Activated B cell treated with CpG ODN at 0.5 μM for 24 hours (primary cell): ENCODE measurements at regions not wholly inside any gene's neighbourhood (a gene's known extent, or its start where the extent isn't known, plus 50 kb on each side); places are given as distances from the start of the nearest gene placed in this dataset.

Experiments used
- ATAC-seq: fragments of 200-7000 bp; cut with Tn5 transposase; one replicate; pipeline ENCODE4 v1.10.0; 2021; ENCODE audit warnings: low read depth, mild to moderate bottlenecking, moderate library complexity
- CTCF ChIA-PET: fragments of 350-600 bp; sonication (Branson Sonifier 250); formaldehyde crosslinking; loops from one replicate; lab custom pipeline; 2021; ENCODE audit warnings: antibody characterized with exemption; lab: Charles Lee
- POLR2A ChIA-PET: fragments of 350-600 bp; sonication (Branson Sonifier 250); formaldehyde crosslinking; loops from one replicate; lab custom pipeline; 2021; ENCODE audit warnings: antibody characterized with exemption; lab: Charles Lee
- DNase-seq: peaks from one replicate; pipeline ENCODE4 v3.0.0; 2022
- H3K27ac Mint-ChIP-seq: one replicate; pipeline ENCODE4 v1.8.0; 2020; ENCODE audit warnings: mixed read lengths
- H3K27me3 Mint-ChIP-seq: one replicate; pipeline ENCODE4 v1.8.0; 2021; ENCODE audit warnings: mixed read lengths
- H3K36me3 Mint-ChIP-seq: one replicate; pipeline ENCODE4 v1.8.0; 2021; ENCODE audit warnings: low read depth, mixed read lengths
- H3K4me1 Mint-ChIP-seq: one replicate; pipeline ENCODE4 v1.8.0; 2021; ENCODE audit warnings: mixed read lengths
- H3K4me3 Mint-ChIP-seq: one replicate; pipeline ENCODE4 v1.8.0; 2020; ENCODE audit warnings: mild to moderate bottlenecking, mixed read lengths
- H3K9me3 Mint-ChIP-seq: one replicate; pipeline ENCODE4 v1.8.0; 2020; ENCODE audit warnings: mixed read lengths
- intact Hi-C: fragments of 100-400 bp; cut with micrococcal nuclease; formaldehyde crosslinking; loops from one replicate; pipeline ENCODE4 v1.15.1; 2024
- TF ChIP-seq, protein P1 (sequence below): fragments of 200-600 bp; IDR thresholded peaks from one replicate; pipeline ENCODE4 v1.8.0; 2022; ENCODE audit warnings: antibody characterized with exemption, mild to moderate bottlenecking

DNA sequence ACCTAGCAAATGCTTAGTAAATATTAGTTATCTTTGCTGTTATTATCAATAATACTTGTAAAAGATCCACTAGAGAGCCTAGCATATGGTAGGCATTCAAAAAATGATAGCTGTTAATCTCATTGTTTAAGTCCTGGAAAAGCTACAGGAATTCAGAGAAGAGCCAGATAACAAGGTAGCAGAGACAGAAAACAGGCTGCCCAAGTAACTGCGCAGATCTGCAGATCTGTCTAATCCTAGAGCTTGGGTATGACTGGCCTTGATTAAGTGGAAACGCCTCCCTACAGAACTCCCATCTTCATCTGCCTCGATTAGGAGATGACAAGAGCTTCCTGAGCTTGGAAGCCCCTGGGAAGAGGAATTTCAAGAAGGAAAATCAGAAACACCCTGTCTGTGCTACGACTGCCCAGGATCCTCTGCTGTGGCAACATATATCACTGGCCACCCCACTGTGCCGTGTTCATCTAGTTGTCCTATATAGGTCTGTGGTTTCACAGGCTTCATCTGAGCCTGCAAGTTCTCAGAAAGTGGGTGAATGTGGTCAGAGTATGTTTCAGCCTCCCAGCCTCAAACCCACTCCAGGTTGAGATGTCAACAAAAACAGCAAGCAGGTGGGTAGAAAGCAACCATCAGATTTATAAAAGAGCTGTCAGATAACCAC, 151.5 kb upstream of the PKDCC start:
- TF ChIP-seq, protein P1, sequence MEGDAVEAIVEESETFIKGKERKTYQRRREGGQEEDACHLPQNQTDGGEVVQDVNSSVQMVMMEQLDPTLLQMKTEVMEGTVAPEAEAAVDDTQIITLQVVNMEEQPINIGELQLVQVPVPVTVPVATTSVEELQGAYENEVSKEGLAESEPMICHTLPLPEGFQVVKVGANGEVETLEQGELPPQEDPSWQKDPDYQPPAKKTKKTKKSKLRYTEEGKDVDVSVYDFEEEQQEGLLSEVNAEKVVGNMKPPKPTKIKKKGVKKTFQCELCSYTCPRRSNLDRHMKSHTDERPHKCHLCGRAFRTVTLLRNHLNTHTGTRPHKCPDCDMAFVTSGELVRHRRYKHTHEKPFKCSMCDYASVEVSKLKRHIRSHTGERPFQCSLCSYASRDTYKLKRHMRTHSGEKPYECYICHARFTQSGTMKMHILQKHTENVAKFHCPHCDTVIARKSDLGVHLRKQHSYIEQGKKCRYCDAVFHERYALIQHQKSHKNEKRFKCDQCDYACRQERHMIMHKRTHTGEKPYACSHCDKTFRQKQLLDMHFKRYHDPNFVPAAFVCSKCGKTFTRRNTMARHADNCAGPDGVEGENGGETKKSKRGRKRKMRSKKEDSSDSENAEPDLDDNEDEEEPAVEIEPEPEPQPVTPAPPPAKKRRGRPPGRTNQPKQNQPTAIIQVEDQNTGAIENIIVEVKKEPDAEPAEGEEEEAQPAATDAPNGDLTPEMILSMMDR, result no peak
- ChIA-PET CTCF (no interaction called here), POLR2A (no interaction called here)
- Mint-ChIP-seq H3K4me1 (no peaks in the 10 kb centered on the region), H3K9me3 (no peaks in the 10 kb centered on the region), H3K36me3 (no peaks in the 10 kb centered on the region), H3K4me3 (no peak overlapping the region), H3K27ac (no peak overlapping the region), H3K27me3 (peaks cover 11% of the 10 kb centered on the region)
- ATAC-seq (no peak), DNase-seq (no peak)
- intact Hi-C loops, result no loop called here

DNA sequence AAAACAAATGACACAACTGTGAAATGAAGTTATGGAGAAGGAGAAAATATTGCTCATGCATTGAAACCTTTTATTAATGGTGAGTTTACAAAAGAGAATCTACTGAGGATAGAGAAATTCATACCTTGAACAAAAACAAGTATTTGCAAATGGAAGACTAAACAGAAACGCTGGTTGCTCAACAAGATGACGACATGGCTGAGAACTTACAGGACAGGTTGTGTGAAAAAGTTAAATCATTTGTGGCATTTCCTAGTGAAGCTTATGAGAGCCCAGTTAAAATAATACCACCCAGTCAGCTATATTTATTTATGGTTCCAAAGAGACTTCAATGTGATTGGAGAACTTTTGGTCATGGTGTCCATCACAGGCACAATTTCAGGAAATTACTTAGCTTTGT, 148.6 kb upstream of the PKDCC start:
- ChIA-PET POLR2A (no interaction called here), CTCF (interaction anchor here (0.7 kb wide), 1 partner anchor 24 kb away, joined by 3 read pairs; no protein-coding TSS in a partner anchor)
- H3K27me3 Mint-ChIP-seq, result peaks cover 16% of the 10 kb centered on the region
- no peaks in the 10 kb centered on the region for H3K4me1 Mint-ChIP-seq
- no peaks in the 10 kb centered on the region for H3K9me3 Mint-ChIP-seq
- DNase-seq (no peak), ATAC-seq (no peak)
- H3K36me3 Mint-ChIP-seq, result no peaks in the 10 kb centered on the region
- H3K27ac Mint-ChIP-seq, result no peak overlapping the region
- H3K4me3 Mint-ChIP-seq, result no peak overlapping the region
- TF ChIP-seq, protein P1, result no peak
- intact Hi-C loops, result no loop called here

DNA sequence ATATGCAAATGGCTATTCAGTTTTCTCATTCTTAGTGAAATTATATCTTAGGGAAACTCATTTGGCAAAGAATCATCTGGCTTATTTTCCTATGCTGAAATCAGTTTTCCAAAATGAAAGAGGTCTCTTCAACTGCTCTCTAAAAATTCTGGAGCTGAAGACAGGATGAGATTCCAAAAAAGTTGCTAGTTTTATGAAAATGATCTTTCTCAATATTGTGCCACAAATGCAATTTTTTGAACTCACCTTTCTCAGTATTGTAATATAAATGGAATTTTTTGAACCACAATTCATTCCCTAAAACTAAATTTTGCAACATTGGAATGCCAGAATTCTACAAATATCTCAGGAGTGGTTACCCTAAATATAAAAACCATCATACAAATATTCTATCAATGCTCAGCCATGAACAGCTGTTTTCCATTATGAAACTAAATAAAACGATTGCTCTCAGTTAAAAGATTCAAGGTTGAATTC, 147.7 kb upstream of the PKDCC start:
- intact Hi-C loops, result no loop called here
- POLR2A ChIA-PET, result no interaction called here
- ATAC-seq, result no peak
- TF ChIP-seq, protein P1, result no peak
- H3K4me3 Mint-ChIP-seq, result no peak overlapping the region
- H3K36me3 Mint-ChIP-seq, result no peaks in the 10 kb centered on the region
- H3K27me3 Mint-ChIP-seq, result peaks cover 22% of the 10 kb centered on the region
- no peak for DNase-seq
- H3K9me3 Mint-ChIP-seq, result no peaks in the 10 kb centered on the region
- CTCF ChIA-PET, result no interaction called here
- H3K27ac Mint-ChIP-seq, result no peak overlapping the region
- H3K4me1 Mint-ChIP-seq, result no peaks in the 10 kb centered on the region

DNA sequence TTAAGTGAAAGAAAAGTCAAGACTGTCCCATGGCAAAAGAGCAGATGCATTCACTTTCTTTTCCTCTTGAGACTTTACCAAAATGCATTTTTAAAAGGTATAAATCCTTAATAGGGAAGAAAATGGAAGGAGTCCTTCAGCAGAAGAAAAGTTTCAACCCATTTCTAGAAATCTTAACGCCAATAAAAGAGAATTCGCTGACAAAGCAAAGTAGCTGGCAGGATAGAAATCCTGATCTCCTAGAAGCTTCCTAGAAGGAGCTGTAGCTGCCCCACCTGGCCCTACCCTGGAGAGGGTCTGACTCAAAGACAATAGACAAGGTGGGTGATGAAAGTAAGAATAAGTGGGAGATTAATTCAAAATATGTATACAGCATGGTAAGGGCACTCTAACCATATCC, 144.9 kb upstream of the PKDCC start:
- H3K36me3 Mint-ChIP-seq, result no peaks in the 10 kb centered on the region
- H3K4me3 Mint-ChIP-seq, result no peak overlapping the region
- DNase-seq, result no peak
- ChIA-PET POLR2A (no interaction called here), CTCF (no interaction called here)
- H3K4me1 Mint-ChIP-seq, result no peaks in the 10 kb centered on the region
- TF ChIP-seq, protein P1, result no peak
- no peak for ATAC-seq
- peaks cover 32% of the 10 kb centered on the region for H3K27me3 Mint-ChIP-seq
- H3K9me3 Mint-ChIP-seq, result no peaks in the 10 kb centered on the region
- intact Hi-C loops, result no loop called here
- no peak overlapping the region for H3K27ac Mint-ChIP-seq

DNA sequence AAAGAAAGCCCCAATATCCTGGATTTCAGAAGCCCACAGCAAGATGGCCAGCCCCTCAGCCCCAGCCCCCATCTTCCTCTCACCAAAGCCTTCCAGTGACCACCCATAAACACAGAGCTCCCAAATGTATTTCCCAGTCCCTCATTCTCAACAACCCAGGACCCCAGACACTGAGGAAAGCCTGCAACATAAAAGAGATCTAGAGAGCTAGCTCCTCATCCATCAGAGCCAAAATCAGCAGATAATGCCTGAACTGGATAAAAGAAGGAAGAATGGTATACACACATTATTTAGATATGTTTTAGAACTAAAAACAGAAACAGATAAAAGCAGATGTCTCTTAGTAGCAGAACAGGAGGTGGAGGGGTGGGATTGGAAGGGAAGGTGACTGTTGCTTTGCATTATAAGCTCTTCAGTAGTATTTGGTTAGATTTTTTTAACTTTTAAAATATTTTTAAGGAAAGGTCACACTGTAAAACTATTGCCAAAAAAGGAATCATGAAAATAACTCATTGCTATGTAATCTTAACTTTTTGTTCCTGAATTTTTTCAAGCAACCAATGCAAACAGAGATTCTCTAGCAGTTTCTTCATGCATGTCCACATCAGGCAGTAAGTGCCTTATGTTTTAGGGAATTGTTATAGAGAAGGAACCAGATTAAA, 144.2 kb upstream of the PKDCC start:
- intact Hi-C loops, result no loop called here
- no peak overlapping the region for H3K4me3 Mint-ChIP-seq
- no peaks in the 10 kb centered on the region for H3K36me3 Mint-ChIP-seq
- TF ChIP-seq, protein P1, result no peak
- H3K4me1 Mint-ChIP-seq, result no peaks in the 10 kb centered on the region
- ChIA-PET CTCF (no interaction called here), POLR2A (no interaction called here)
- H3K27me3 Mint-ChIP-seq, result peaks cover 33% of the 10 kb centered on the region
- no peak for DNase-seq
- no peak for ATAC-seq
- H3K27ac Mint-ChIP-seq, result no peak overlapping the region
- H3K9me3 Mint-ChIP-seq, result no peaks in the 10 kb centered on the region
